ENCODE measurements at regions not wholly inside any gene's neighbourhood (a gene's known extent, or its start where the extent isn't known, plus 50 kb on each side); places are given as distances from the start of the nearest gene placed in this dataset.
"Not testable (repeated sequence)": the region's sequence is repeated elsewhere in the genome, so short reads cannot be mapped to it uniquely, and the experiment has no call there.

GRCh38 chr18:76274468-76275289, 220.4 kb downstream of the ZNF516 start:
- peak; percentile 5 for DNase-seq (ENCODE audit: low read depth)
- peak; percentile 27 for TF ChIP-seq CTCF (conservative IDR thresholded peaks at IDR 0.05; ENCODE audit: low read length)
- no peak overlapping the region for H3K4me3 ChIP-seq (ENCODE audit: low read length)

GRCh38 chr18:76273956-76274355, 221.1 kb downstream of the ZNF516 start:
- TF ChIP-seq CTCF (conservative IDR thresholded peaks at IDR 0.05; ENCODE audit: low read length): no peak
- no peak overlapping the region for H3K4me3 ChIP-seq (ENCODE audit: low read length)

GRCh38 chr18:76273036-76273545, 222.0 kb downstream of the ZNF516 start:
- no peak for TF ChIP-seq CTCF (conservative IDR thresholded peaks at IDR 0.05; ENCODE audit: low read length)
- H3K4me3 ChIP-seq (ENCODE audit: low read length): no peak overlapping the region
- DNase-seq (ENCODE audit: low read depth): no peak

More at GRCh38 chr18:76273956-76274355, 221.1 kb downstream of the ZNF516 start:
- no peak for DNase-seq (ENCODE audit: low read depth)

GRCh38 chr18:76267423-76267822, 227.6 kb downstream of the ZNF516 start:
- DNase-seq (ENCODE audit: low read depth); H3K4me3 ChIP-seq (ENCODE audit: low read length): not testable (repeated sequence)

GRCh38 chr18:76266236-76266991, 228.6 kb downstream of the ZNF516 start:
- no peak for TF ChIP-seq CTCF (conservative IDR thresholded peaks at IDR 0.05; ENCODE audit: low read length)
- DNase-seq (ENCODE audit: low read depth): no peak
- peak overlapping the region; percentile 45 for H3K4me3 ChIP-seq (ENCODE audit: low read length)

- DNase-seq (ENCODE audit: low read depth): peak; percentile 63
- TF ChIP-seq CTCF (conservative IDR thresholded peaks at IDR 0.05; ENCODE audit: low read length): no peak
- peak overlapping the region; percentile 45 for H3K4me3 ChIP-seq (ENCODE audit: low read length)
Measured at GRCh38 chr18:76265497-76266235, 229.4 kb downstream of the ZNF516 start.

- H3K4me3 ChIP-seq (ENCODE audit: low read length): no peak overlapping the region
- DNase-seq (ENCODE audit: low read depth): peak; percentile 21
- no peak for TF ChIP-seq CTCF (conservative IDR thresholded peaks at IDR 0.05; ENCODE audit: low read length)
Measured at GRCh38 chr18:76264876-76265250, 230.2 kb downstream of the ZNF516 start.

All from AG10803 (cell line).